ENCODE measurements at regions not wholly inside any gene's neighbourhood (a gene's known extent, or its start where the extent isn't known, plus 50 kb on each side); places are given as distances from the start of the nearest gene placed in this dataset.

GRCh38 chr3:180102604-180103003 lies 65.9 kb upstream of the PEX5L start:
- intact Hi-C loops (cut with DNase I; ENCODE audit: low total_unique reads) = no loop called here
- 92% methylated on average over 1 of the region's 1 CpG; no CpG with 5 or more reads in 1 of the 2 donors for WGBS, 2 donors (ENCODE audit: low coverage in 1 of 2)
- Histone ChIP-seq H3K36me3 (no peaks in the 10 kb centered on the region), H3K27me3 (no peaks in the 10 kb centered on the region), H3K9me3 (no peaks in the 10 kb centered on the region), H3K4me3 (no peak overlapping the region), H3K27ac (no peak overlapping the region), H3K4me1 (no peaks in the 10 kb centered on the region)
- TF ChIP-seq CTCF (IDR thresholded peaks at IDR 0.05) = no peak
- TF ChIP-seq POLR2AphosphoS5 (IDR thresholded peaks at IDR 0.05) = no peak
- no peak for TF ChIP-seq EP300 (IDR thresholded peaks at IDR 0.05; ENCODE audit: low read depth)
- TF ChIP-seq POLR2A (IDR thresholded peaks at IDR 0.05) = no peak
- in situ Hi-C loops (cut with MboI; ENCODE audit: low pct_ligation_motif_present in 1 of 4, low pct_unique_long_range_greater_than_20kb in 1 of 4, low sequenced_read_pairs in 3 of 4) = no loop called here
- no peak for DNase-seq

- no peaks in the 10 kb centered on the region for H3K9me3 ChIP-seq
- H3K27me3 ChIP-seq = no peaks in the 10 kb centered on the region
- TF ChIP-seq POLR2AphosphoS5 (IDR thresholded peaks at IDR 0.05) (no peak), CTCF (IDR thresholded peaks at IDR 0.05) (no peak), POLR2A (IDR thresholded peaks at IDR 0.05) (no peak), EP300 (IDR thresholded peaks at IDR 0.05; ENCODE audit: low read depth) (no peak)
- no peaks in the 10 kb centered on the region for H3K4me1 ChIP-seq
- WGBS, 2 donors (ENCODE audit: low coverage in 1 of 2) = 61 to 72% methylated on average over 3 to 4 of the region's 4 CpGs
- in situ Hi-C loops (cut with MboI; ENCODE audit: low pct_ligation_motif_present in 1 of 4, low pct_unique_long_range_greater_than_20kb in 1 of 4, low sequenced_read_pairs in 3 of 4) = no loop called here
- no peak overlapping the region for H3K4me3 ChIP-seq
- intact Hi-C loops (cut with DNase I; ENCODE audit: low total_unique reads) = no loop called here
- H3K27ac ChIP-seq = no peak overlapping the region
- no peaks in the 10 kb centered on the region for H3K36me3 ChIP-seq
- no peak for DNase-seq
Observed at GRCh38 chr3:180116203-180116602, 79.5 kb upstream of the PEX5L start.

GRCh38 chr3:180116658-180117057 lies 79.9 kb upstream of the PEX5L start:
- Histone ChIP-seq H3K4me1 (no peaks in the 10 kb centered on the region), H3K9me3 (no peaks in the 10 kb centered on the region), H3K27ac (no peak overlapping the region), H3K27me3 (no peaks in the 10 kb centered on the region), H3K4me3 (no peak overlapping the region), H3K36me3 (no peaks in the 10 kb centered on the region)
- intact Hi-C loops (cut with DNase I; ENCODE audit: low total_unique reads) (no loop called here), in situ Hi-C loops (cut with MboI; ENCODE audit: low pct_ligation_motif_present in 1 of 4, low pct_unique_long_range_greater_than_20kb in 1 of 4, low sequenced_read_pairs in 3 of 4) (no loop called here)
- TF ChIP-seq POLR2A (IDR thresholded peaks at IDR 0.05) = no peak
- no peak for TF ChIP-seq POLR2AphosphoS5 (IDR thresholded peaks at IDR 0.05)
- TF ChIP-seq EP300 (IDR thresholded peaks at IDR 0.05; ENCODE audit: low read depth) = no peak
- TF ChIP-seq CTCF (IDR thresholded peaks at IDR 0.05) = no peak
- no peak for DNase-seq
- WGBS, 2 donors (ENCODE audit: low coverage in 1 of 2) = 41 to 56% methylated on average over 1 to 2 of the region's 2 CpGs

- Histone ChIP-seq H3K4me1 (no peaks in the 10 kb centered on the region), H3K9me3 (no peaks in the 10 kb centered on the region), H3K27ac (no peak overlapping the region), H3K27me3 (no peaks in the 10 kb centered on the region), H3K4me3 (no peak overlapping the region), H3K36me3 (no peaks in the 10 kb centered on the region)
- intact Hi-C loops (cut with DNase I; ENCODE audit: low total_unique reads) (no loop called here), in situ Hi-C loops (cut with MboI; ENCODE audit: low pct_ligation_motif_present in 1 of 4, low pct_unique_long_range_greater_than_20kb in 1 of 4, low sequenced_read_pairs in 3 of 4) (no loop called here)
- no peak for TF ChIP-seq CTCF (IDR thresholded peaks at IDR 0.05)
- TF ChIP-seq EP300 (IDR thresholded peaks at IDR 0.05; ENCODE audit: low read depth) = no peak
- no peak for TF ChIP-seq POLR2A (IDR thresholded peaks at IDR 0.05)
- TF ChIP-seq POLR2AphosphoS5 (IDR thresholded peaks at IDR 0.05) = no peak
- 66 to 73% methylated on average over 3 to 9 of the region's 11 CpGs for WGBS, 2 donors (ENCODE audit: low coverage in 1 of 2)
- no peak for DNase-seq
Observed at GRCh38 chr3:180117381-180118163, 80.8 kb upstream of the PEX5L start.
